Activated T-cell treated with anti-CD3 and anti-CD28 coated beads, Interleukin-2, amount 50 U/mL, for 24 hours (primary cell): ENCODE measurements at regions not wholly inside any gene's neighbourhood (a gene's known extent, or its start where the extent isn't known, plus 50 kb on each side); places are given as distances from the start of the nearest gene placed in this dataset.

ENCODE experiments used
- DNase-seq: peaks from one replicate; pipeline ENCODE4 v3.0.0-alpha.2; 2020
- H3K27ac Mint-ChIP-seq: 2 replicates; pipeline ENCODE4 v1.8.0; 2020; ENCODE audit warnings: mild to moderate bottlenecking, mixed read lengths
- H3K27me3 Mint-ChIP-seq: 2 replicates; pipeline ENCODE4 v1.8.0; 2020; ENCODE audit warnings: mixed read lengths
- H3K36me3 Mint-ChIP-seq: 2 replicates; pipeline ENCODE4 v1.8.0; 2020; ENCODE audit warnings: low read depth, mixed read lengths
- H3K4me1 Mint-ChIP-seq: 2 replicates; pipeline ENCODE4 v1.8.0; 2020; ENCODE audit warnings: low read depth, mixed read lengths
- H3K4me3 Mint-ChIP-seq: 2 replicates; pipeline ENCODE4 v1.8.0; 2020; ENCODE audit warnings: mild to moderate bottlenecking, moderate library complexity, mixed read lengths
- H3K9me3 Mint-ChIP-seq: 2 replicates; pipeline ENCODE4 v1.8.0; 2020; ENCODE audit warnings: mixed read lengths

DNA sequence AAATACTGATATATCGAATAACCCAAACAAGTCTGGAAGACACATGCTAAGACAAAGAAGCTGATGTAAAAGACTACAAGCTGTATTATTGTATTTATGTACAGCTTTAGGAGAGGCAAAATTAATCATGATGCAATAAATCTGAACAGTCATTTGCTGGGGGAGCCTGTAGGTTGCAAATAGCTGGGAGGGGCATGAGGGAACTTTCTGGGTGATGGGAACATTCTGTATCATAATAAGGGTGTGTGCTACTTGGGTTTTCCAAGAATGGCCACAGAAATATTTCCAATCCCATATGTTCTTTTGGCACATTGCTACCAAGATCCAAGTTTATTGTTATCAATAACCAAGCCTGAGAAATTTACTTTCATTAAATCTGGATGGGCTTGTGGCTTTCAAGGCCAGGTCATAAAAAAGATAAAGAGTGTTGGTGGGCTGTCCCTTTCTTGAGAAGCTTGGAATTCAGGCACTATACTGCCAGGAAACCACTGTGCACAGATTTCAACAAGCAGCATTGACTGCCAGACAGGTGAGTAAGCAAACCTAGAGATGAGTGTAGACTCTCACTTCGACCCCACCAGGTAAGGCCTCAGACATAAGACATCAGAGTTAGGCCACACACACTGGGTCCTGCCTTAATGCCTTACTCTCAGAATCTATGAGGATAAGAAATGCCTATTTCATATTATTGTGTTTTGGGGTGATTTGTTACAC, 629.7 kb upstream of the FZD8 start:
- Mint-ChIP-seq H3K27ac (no peak overlapping the region), H3K4me1 (no peaks in the 10 kb centered on the region), H3K36me3 (no peaks in the 10 kb centered on the region), H3K4me3 (no peak overlapping the region), H3K27me3 (no peaks in the 10 kb centered on the region), H3K9me3 (peaks cover 15% of the 10 kb centered on the region)
- DNase-seq: no peak

GRCh38 chr10:36269222-36269621, 627.1 kb upstream of the FZD8 start:
- Mint-ChIP-seq H3K4me3 (no peak overlapping the region), H3K36me3 (no peaks in the 10 kb centered on the region), H3K4me1 (no peaks in the 10 kb centered on the region), H3K27ac (no peak overlapping the region), H3K9me3 (peaks cover 3% of the 10 kb centered on the region), H3K27me3 (no peaks in the 10 kb centered on the region)
- DNase-seq: no peak

DNA sequence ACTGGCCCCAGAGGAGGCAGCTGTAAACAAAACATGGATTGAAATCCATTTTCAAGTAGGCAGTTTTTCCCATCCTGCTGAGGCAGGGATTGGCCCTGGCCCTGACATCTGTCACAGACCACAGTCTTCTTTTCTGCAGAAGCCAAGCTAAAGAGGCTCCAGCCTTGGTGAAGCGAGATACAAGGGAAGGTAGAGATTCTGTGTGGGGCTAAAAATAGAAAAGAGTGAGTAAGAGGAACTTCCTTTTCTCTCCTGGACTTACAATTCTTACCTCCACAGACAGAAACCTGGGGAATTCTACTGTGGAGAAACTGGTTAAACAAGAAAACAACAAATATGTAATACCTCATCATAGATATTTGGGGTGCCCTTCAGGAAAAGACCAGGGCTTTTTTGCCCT, 624.8 kb upstream of the FZD8 start:
- no peaks in the 10 kb centered on the region for H3K36me3 Mint-ChIP-seq
- H3K27ac Mint-ChIP-seq: no peak overlapping the region
- no peak for DNase-seq

GRCh38 chr10:36265741-36266140, 623.6 kb upstream of the FZD8 start:
- H3K4me1 Mint-ChIP-seq: no peaks in the 10 kb centered on the region
- peaks cover 2% of the 10 kb centered on the region for H3K9me3 Mint-ChIP-seq
- no peak for DNase-seq
- no peaks in the 10 kb centered on the region for H3K36me3 Mint-ChIP-seq
- H3K27ac Mint-ChIP-seq: no peak overlapping the region
- no peak overlapping the region for H3K4me3 Mint-ChIP-seq
- no peaks in the 10 kb centered on the region for H3K27me3 Mint-ChIP-seq

More for the DNA sequence above, 624.8 kb upstream of the FZD8 start:
- H3K4me3 Mint-ChIP-seq: no peak overlapping the region
- H3K27me3 Mint-ChIP-seq: no peaks in the 10 kb centered on the region
- H3K9me3 Mint-ChIP-seq: no peaks in the 10 kb centered on the region
- no peaks in the 10 kb centered on the region for H3K4me1 Mint-ChIP-seq

- Mint-ChIP-seq H3K4me1 (no peaks in the 10 kb centered on the region), H3K4me3 (no peak overlapping the region), H3K36me3 (no peaks in the 10 kb centered on the region), H3K27ac (no peak overlapping the region), H3K9me3 (peaks cover 14% of the 10 kb centered on the region), H3K27me3 (no peaks in the 10 kb centered on the region)
- no peak for DNase-seq
Observed at GRCh38 chr10:36263871-36264270, 621.8 kb upstream of the FZD8 start.

- peaks cover 18% of the 10 kb centered on the region for H3K9me3 Mint-ChIP-seq
- DNase-seq: no peak
- no peak overlapping the region for H3K27ac Mint-ChIP-seq
- H3K27me3 Mint-ChIP-seq: no peaks in the 10 kb centered on the region
- no peak overlapping the region for H3K4me3 Mint-ChIP-seq
- no peaks in the 10 kb centered on the region for H3K4me1 Mint-ChIP-seq
- H3K36me3 Mint-ChIP-seq: no peaks in the 10 kb centered on the region
Observed at GRCh38 chr10:36256948-36257356, 614.9 kb upstream of the FZD8 start.

DNA sequence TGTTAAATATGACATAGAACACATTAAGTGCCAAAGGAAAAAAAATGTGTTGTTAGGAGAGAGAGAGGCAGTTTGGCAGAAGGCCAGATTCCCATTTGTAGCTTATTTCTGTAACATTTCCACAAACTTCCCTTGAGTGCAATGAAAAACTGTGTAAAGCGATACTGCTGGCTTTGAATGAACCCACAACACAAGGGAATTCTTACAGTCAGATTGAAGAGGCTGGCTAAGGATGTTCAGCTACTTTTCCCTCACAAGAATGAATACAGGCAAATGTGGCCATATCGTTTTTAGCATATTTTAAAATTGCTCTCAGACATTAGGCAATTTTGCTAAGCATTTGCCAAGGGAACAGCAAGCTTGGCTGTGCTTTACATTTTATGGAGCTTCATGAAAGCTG, 614.1 kb upstream of the FZD8 start:
- H3K36me3 Mint-ChIP-seq: no peaks in the 10 kb centered on the region
- no peak overlapping the region for H3K4me3 Mint-ChIP-seq
- H3K27me3 Mint-ChIP-seq: no peaks in the 10 kb centered on the region
- H3K4me1 Mint-ChIP-seq: no peaks in the 10 kb centered on the region
- peaks cover 18% of the 10 kb centered on the region for H3K9me3 Mint-ChIP-seq
- H3K27ac Mint-ChIP-seq: no peak overlapping the region
- no peak for DNase-seq

GRCh38 chr10:36254199-36254598, 612.1 kb upstream of the FZD8 start:
- Mint-ChIP-seq H3K9me3 (peaks cover 3% of the 10 kb centered on the region), H3K36me3 (no peaks in the 10 kb centered on the region), H3K4me3 (no peak overlapping the region), H3K27ac (no peak overlapping the region), H3K4me1 (no peaks in the 10 kb centered on the region), H3K27me3 (no peaks in the 10 kb centered on the region)
- no peak for DNase-seq

- no peaks in the 10 kb centered on the region for H3K27me3 Mint-ChIP-seq
Observed at GRCh38 chr10:36253731-36254130, 611.6 kb upstream of the FZD8 start.

GRCh38 chr10:36251068-36251467, 609.0 kb upstream of the FZD8 start:
- Mint-ChIP-seq H3K9me3 (peaks cover 6% of the 10 kb centered on the region), H3K27me3 (no peaks in the 10 kb centered on the region), H3K27ac (no peak overlapping the region), H3K4me1 (no peaks in the 10 kb centered on the region), H3K4me3 (no peak overlapping the region), H3K36me3 (no peaks in the 10 kb centered on the region)
- no peak for DNase-seq

More at GRCh38 chr10:36253731-36254130, 611.6 kb upstream of the FZD8 start:
- no peak overlapping the region for H3K27ac Mint-ChIP-seq
- no peaks in the 10 kb centered on the region for H3K4me1 Mint-ChIP-seq
- H3K36me3 Mint-ChIP-seq: no peaks in the 10 kb centered on the region
- H3K9me3 Mint-ChIP-seq: peaks cover 3% of the 10 kb centered on the region
- DNase-seq: no peak
- H3K4me3 Mint-ChIP-seq: no peak overlapping the region

- Mint-ChIP-seq H3K4me1 (no peaks in the 10 kb centered on the region), H3K27me3 (no peaks in the 10 kb centered on the region), H3K9me3 (peaks cover 9% of the 10 kb centered on the region), H3K36me3 (no peaks in the 10 kb centered on the region), H3K4me3 (no peak overlapping the region), H3K27ac (no peak overlapping the region)
- DNase-seq: no peak
Observed at GRCh38 chr10:36248304-36248981, 606.3 kb upstream of the FZD8 start.

DNA sequence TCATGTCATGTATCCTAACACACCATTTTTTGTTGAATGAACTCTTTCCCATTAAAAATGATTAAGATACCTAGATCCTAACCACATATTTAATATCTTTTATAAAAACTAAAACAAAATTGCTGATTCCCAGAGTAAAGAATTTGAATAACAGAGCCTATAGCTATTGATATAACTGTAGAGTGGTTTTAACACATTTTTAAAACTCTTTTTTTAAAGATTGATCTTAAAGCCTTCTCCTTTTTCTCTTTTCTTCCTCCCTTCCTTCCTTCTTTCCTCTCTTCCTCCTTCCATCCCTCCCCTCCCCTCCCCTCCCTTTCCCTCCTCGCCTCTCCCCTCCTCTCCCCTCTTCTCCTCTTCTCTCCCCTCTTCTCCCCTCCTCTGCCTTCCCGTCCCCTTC, 605.4 kb upstream of the FZD8 start:
- no peaks in the 10 kb centered on the region for H3K4me1 Mint-ChIP-seq

GRCh38 chr10:36236931-36237330, 594.8 kb upstream of the FZD8 start:
- Mint-ChIP-seq H3K4me1 (no peaks in the 10 kb centered on the region), H3K36me3 (no peaks in the 10 kb centered on the region), H3K27ac (no peak overlapping the region), H3K27me3 (no peaks in the 10 kb centered on the region), H3K9me3 (peaks cover 25% of the 10 kb centered on the region), H3K4me3 (no peak overlapping the region)
- DNase-seq: no peak

More for the DNA sequence above, 605.4 kb upstream of the FZD8 start:
- DNase-seq: no peak
- H3K27ac Mint-ChIP-seq: no peak overlapping the region
- peaks cover 14% of the 10 kb centered on the region for H3K9me3 Mint-ChIP-seq
- H3K4me3 Mint-ChIP-seq: no peak overlapping the region
- H3K27me3 Mint-ChIP-seq: no peaks in the 10 kb centered on the region
- H3K36me3 Mint-ChIP-seq: no peaks in the 10 kb centered on the region

- Mint-ChIP-seq H3K36me3 (no peaks in the 10 kb centered on the region), H3K4me3 (no peak overlapping the region), H3K9me3 (peaks cover 24% of the 10 kb centered on the region), H3K27ac (no peak overlapping the region), H3K4me1 (no peaks in the 10 kb centered on the region), H3K27me3 (no peaks in the 10 kb centered on the region)
- no peak for DNase-seq
Observed at GRCh38 chr10:36236341-36236740, 594.2 kb upstream of the FZD8 start.

DNA sequence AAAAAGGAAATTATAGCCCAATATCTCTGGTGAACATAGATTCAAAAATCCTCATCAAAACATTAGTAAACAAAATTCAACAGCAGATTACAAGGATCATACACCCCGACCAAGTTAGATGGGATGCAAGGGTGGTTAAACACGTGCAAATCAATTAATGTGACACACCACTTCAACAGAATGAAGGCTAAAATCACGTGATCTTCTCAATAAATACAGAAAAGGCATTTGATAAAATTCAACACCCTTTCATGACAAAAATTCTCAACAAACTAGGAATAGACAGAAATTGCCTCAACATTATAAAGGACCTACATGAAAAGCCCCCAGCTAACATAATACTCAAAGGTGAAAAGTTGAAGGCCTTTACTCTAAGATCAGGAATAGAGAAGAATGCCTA, 590.8 kb upstream of the FZD8 start:
- H3K9me3 Mint-ChIP-seq: peaks cover 27% of the 10 kb centered on the region
- no peaks in the 10 kb centered on the region for H3K4me1 Mint-ChIP-seq
- H3K27ac Mint-ChIP-seq: no peak overlapping the region
- H3K36me3 Mint-ChIP-seq: no peaks in the 10 kb centered on the region
- no peaks in the 10 kb centered on the region for H3K27me3 Mint-ChIP-seq
- no peak overlapping the region for H3K4me3 Mint-ChIP-seq
- DNase-seq: no peak
